ENCODE measurements at regions not wholly inside any gene's neighbourhood (a gene's known extent, or its start where the extent isn't known, plus 50 kb on each side); places are given as distances from the start of the nearest gene placed in this dataset.

DNA sequence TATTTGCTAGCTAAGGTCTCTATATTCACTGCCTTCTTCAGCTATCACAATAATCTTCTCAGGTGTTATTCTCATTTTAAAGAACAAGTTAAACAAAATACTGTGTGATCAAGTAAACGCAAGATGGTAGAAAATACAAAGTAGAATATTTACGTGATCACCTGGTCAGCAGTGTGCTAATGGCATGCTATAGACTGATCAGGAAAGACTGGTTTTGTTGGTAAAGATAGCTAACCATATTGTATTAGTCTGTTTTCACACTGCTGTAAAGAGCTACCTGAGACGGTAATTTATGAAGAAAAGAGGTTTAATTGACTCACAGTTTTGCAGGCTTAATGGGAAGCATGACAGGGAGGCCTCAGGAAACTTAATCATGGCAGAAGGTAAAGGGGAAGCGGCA, 50.4 kb downstream of the ZBTB38 start:
- DNase-seq (ENCODE audit: low spot score) = no peak
- TF ChIP-seq, protein P1, sequence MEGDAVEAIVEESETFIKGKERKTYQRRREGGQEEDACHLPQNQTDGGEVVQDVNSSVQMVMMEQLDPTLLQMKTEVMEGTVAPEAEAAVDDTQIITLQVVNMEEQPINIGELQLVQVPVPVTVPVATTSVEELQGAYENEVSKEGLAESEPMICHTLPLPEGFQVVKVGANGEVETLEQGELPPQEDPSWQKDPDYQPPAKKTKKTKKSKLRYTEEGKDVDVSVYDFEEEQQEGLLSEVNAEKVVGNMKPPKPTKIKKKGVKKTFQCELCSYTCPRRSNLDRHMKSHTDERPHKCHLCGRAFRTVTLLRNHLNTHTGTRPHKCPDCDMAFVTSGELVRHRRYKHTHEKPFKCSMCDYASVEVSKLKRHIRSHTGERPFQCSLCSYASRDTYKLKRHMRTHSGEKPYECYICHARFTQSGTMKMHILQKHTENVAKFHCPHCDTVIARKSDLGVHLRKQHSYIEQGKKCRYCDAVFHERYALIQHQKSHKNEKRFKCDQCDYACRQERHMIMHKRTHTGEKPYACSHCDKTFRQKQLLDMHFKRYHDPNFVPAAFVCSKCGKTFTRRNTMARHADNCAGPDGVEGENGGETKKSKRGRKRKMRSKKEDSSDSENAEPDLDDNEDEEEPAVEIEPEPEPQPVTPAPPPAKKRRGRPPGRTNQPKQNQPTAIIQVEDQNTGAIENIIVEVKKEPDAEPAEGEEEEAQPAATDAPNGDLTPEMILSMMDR (IDR thresholded peaks at IDR 0.05; ENCODE audit: extremely low read depth, missing control alignments) = no peak

DNA sequence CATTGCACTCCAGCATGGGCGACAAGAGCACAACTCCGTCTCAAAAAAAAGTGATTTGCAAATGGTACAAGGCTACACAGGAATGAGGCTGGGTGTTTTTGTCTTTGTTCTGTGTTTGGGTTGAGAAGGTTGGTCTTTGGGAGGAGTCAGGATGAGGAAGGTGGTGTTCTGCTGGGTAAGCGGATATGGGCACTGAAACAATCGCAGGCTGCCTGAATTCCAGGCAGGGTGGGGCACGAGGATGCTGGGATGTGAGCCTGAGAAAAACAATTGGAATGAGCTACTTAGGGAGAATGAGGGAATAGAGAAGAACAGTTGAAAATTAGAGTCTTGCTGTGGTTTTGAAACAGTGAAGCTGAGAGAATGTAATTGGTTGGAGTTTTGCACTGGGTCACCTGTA, 51.6 kb downstream of the ZBTB38 start:
- TF ChIP-seq, protein P1 (IDR thresholded peaks at IDR 0.05; ENCODE audit: extremely low read depth, missing control alignments) = no peak
- DNase-seq (ENCODE audit: low spot score) = no peak

DNA sequence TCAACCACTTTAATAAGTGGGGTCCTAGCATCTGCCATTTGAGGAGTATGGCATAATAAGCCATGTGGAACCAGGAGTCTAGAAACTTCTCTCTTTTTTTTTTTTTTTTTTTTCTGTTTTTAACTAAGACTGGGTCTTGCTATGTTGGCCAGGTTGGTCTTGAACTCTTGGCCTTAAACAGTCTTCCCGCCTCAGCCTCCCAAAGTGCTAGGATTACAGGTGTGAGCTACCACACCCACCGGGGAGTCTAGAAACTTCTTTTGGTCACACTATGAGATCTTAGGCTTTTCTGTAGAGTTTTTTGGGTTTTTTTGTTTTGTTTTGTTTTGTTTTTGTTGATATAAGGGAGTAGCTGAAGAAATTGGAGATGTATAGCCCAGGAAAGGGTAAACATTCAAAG, 52.9 kb downstream of the ZBTB38 start:
- TF ChIP-seq, protein P1 (IDR thresholded peaks at IDR 0.05; ENCODE audit: extremely low read depth, missing control alignments) = no peak
- no peak for DNase-seq (ENCODE audit: low spot score)

DNA sequence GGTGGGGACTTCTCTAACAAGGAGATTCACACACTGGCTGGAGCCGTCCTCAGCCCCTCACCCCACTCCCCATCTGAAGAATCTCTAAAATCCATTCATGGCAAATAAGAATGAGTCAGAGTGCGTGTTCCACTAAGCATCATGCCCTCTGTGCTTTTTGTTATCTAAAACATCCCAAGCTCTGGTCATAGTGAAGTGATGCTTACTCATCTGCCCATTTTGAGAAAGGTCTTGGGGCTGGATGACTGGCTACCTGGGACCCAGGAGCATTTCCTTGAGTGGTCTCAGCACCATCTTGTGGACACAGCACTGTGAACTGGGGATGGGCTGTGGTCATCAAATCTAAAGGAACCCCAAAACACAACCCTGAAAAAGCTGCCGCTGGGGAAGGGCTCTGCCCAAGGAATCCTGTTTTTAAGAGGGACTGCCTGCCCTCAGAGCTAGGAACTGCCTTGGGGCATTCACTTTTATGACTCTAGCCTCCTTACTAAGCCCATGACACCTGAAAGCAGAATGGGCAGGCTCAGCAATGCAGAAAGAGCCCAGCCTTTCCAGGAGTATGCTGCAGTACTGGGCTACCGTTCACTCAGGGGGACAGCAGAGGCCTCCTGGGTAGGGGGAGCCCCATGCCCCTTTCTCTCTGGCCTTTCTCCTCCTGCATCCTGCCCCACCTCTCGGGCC, 53.5 kb downstream of the ZBTB38 start:
- TF ChIP-seq, protein P1 (IDR thresholded peaks at IDR 0.05; ENCODE audit: extremely low read depth, missing control alignments) = no peak
- no peak for DNase-seq (ENCODE audit: low spot score)

DNA sequence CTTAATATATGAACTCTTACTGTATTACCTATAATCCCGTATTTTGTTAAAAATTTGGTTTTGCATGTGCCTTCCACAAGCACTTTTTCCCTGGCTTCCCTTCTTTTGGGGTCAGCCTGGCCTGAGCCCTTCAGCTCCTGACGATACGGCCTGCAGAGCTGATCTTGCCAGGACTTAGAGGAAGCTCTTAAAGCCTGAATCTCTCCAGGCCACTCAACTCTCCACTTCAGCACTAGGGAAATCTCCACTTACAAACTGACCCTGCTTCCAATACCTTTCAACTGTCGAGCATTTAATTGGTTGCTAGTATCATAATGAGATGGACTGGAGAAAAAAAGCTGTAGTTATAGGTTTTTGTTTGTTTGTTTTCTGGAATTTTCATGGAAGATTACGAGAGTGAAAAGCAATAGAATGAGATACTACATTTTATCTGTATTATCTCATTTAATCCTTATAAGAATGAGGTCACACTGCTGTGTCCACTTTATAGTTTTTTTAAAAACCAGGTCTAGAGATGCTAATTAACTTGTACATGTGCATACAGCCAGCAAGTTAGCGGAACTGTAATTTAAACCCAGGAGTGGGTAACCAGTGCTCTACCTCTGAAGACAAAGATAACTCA, 54.8 kb downstream of the ZBTB38 start:
- TF ChIP-seq, protein P1 (IDR thresholded peaks at IDR 0.05; ENCODE audit: extremely low read depth, missing control alignments) = no peak
- no peak for DNase-seq (ENCODE audit: low spot score)

DNA sequence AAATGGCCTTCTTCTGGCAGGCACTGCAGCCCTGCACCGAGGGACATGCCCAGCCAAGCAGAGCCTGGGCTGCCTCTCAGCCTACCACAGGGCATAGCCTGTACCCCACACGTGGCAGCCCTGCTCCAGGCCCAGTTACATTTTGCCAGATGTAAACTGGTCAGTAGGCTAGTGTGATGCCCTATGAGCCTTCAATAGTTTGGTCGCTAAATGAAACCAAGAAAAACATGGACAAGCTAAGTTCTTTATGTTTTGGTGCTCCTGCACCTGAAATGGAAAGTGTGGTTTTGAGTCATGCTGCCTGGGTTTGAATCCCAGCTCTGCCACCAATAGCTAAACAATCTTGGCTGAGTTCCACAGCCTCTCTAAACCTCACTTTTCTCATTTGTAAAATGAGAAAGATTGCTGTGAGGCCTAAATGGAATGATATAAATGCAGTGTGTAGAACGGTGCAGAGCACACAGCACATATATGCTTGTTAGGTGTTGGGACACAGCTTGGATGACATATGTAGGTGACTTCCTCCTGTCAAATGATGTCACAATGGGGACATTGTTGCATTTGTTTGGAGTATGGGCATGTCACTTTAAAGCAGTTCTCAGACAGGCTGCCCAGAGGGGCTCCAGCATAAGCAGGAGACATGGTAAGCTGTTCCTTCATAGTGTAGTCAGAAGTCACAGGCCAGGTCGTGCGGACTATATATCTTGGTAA, 57.4 kb downstream of the ZBTB38 start:
- DNase-seq (ENCODE audit: low spot score) = no peak
- TF ChIP-seq, protein P1 (IDR thresholded peaks at IDR 0.05; ENCODE audit: extremely low read depth, missing control alignments) = no peak

DNA sequence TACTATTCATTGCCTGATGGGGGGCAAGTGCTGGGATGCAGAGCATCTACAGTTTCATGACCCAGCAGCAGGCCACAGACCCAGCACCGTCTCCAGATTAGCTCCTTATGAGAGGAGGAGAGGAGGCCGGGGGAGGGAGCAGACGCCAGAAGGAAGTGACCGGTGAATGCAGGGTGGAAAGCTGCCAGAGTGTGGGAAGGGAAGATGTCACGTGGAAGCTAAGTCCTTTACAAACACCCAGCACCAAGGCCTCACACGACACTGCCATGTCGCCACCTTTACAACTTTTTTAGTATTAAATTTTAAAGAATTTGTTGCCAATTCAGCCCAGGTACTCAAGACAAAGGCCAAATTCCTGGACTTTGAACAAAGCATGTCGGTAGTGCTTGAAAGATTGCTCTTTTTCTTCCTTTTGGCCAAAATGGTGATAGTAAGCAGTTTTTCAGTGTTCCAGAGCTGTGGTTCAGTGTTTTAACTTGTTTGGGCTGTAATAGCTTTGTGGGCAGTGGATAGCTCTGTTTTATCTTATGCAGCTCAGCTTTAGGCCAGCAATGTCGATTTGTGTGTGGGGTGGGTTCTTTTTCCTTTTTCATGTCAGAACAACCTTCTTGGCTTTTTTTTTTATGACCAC, 58.2 kb downstream of the ZBTB38 start:
- DNase-seq (ENCODE audit: low spot score) = no peak
- TF ChIP-seq, protein P1 (IDR thresholded peaks at IDR 0.05; ENCODE audit: extremely low read depth, missing control alignments) = no peak
